ENCODE measurements at regions not wholly inside any gene's neighbourhood (a gene's known extent, or its start where the extent isn't known, plus 50 kb on each side); places are given as distances from the start of the nearest gene placed in this dataset.

DNA sequence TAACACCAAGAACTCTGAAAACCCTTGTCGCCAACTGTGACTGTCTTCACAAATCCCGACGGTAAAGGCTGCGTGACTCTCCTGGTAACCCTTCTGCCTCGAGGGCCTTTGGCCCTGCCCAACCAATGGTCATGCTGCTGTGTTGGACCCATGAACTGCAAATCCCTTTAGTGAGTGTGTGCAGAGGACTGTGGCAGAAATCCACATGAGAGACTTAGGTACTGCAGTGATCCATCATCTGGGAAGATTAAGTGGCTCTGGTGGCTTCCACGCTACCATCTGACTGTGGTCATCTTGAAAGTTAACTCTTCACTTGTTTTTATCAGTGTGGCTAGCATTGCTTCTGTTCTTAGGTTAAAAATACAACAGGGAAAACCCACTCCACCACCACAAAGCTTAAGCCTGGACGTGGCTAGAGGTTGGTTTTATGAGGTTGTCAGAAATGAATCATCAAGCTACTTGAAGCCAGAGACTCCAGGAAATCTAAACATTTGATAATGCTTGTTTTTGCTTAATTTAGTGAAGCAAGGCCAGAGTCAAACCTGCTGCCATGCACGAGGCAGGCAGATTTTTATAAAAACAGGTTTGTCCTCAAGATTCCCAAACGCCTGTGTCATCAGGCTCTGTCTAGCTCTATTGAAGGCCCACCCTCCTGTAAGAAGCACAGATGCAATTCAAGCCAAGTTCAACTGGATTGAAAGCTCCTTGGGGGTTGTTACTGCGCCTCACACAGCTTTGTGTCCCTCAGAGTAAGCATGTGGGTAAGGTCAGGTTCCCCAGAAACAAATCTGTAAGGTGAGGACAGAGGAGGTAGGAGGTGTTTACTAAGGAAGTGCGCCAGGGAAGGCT lies 52.7 kb upstream of the ERCC6L2 start:
- DNase-seq, result no peak

DNA sequence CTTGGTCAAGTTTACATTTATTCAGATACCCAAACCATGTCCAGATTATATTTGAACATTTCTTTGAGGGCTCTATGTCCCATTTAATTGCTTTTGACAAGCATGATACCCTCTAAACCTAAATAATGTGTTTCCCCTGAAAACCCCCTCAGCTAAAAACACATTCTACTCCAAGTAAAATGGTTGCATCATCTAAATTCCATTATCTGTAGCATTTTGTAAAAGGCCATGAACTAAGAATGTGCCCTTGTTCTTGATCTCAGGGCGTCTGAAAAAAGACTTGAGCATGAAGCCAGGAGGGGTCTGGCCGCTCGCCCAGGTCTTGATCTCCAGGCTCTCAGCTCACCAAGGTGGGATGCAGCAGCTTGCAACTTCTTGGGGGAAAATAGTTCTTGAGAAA lies 53.5 kb upstream of the ERCC6L2 start:
- DNase-seq, result no peak

DNA sequence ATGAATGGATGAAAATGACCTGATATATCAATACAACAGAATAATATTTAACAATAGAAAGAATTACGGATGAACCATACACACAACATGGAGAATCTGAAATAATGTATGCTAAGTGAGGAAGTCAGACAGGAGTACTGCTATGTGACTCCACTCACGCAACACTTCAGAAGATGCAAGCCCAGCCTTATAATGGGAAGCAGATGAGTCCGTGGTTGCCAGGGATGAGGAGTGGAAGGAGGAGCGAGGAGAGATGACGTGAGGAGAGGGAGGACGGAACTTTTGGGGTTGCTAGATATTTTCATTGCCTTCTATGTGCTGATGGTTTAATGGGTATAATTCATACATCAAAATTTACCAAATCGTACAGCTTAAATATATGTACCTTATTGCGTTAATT lies 55.4 kb upstream of the ERCC6L2 start:
- no peak for DNase-seq

DNA sequence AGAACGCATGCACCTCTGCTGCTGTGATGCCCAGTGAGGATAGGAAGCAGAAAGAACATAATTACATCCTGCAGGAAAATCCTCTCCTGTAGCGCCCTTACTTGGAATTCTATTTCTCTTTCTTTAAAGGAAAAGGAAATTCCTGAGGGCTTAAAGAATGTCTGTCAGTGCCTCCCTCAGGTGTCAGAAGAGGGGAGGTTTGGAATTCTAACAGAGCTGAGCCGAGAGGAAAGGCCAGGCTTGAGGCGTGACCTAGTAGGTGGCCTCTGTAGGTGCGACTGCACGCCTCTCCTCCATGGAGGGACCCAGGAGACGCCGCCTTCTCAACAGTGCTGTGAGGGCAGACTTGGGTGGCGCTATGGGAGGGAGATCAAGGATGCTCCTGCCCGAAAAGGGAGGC lies 55.9 kb upstream of the ERCC6L2 start:
- DNase-seq, result no peak

DNA sequence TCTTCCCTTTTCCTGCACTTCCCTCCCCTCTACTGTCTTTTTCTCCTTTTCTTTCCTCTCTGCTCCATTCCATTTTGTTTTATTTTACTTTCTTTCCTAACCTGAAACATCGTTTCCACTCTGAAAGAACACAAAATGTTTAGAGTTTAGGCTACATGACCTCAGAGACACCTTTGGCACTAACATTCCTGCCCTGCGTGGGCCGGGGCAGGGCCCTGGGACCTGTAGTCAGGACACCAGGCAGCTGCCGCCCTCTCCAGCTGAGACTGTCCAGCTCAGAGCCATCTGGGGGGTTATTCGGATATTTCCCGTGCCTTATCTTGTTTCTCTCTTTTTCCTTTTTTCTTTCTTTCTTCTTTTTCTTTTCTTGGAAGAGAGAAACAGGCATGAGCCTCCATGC lies 58.3 kb upstream of the ERCC6L2 start:
- no peak for DNase-seq

DNA sequence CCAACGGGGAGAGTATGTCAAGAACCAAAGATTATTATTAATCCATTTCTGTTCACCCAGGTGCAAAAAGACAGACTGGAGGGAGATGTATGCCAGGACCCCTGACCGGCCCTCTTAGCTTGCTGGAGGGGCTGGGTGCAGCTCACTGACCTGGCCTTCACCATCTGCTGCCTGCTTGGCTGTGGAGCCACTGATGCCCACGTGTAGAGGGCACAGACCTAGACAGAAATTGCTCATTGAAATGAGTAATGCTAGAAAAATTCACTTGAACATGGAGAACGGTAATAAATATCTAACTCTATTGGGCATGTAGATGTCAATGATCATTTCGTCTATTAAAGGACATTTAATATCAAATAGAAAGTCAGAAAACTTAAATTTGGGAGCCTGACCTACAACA lies 58.8 kb upstream of the ERCC6L2 start:
- no peak for DNase-seq

DNA sequence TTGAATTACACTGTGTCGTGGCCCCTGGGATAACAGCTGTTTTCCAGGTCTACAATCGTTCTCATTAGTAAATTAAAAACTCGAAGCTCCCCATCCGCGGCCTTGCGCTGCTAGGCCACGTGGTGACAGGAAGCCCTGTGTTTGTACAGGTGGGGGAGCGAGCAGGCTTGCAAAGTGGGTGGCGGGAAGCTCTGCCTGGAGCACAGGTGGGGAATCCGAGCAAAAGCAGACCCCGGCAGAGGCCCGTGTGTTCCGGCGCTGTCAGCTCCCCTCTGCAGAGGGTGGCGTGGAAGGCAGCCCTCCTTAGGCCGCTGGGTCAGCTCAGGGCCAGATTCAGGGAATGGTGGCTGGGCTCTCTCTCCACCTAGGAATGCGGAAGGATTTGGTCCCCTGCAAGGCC lies 59.5 kb upstream of the ERCC6L2 start:
- DNase-seq, result no peak

DNA sequence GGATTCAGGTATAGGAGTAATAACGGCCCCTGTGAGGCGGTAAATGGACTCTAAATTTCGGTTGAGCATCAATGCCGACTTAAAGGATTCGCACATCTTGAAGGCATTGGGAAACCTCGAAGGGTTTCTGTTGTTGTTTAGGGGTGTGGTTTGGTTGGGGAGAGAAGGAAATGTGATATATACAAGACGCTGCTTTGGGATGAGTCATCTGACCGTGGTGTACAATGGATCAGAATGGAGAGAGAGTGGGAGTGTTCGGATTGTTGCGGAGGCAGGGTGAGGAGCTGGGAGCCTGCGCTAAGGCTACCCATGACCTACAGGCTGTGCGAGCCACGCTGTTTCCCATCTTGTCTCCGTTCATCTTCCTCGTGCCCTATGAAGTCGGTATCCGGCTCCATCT lies 60.4 kb upstream of the ERCC6L2 start:
- DNase-seq, result no peak

DNA sequence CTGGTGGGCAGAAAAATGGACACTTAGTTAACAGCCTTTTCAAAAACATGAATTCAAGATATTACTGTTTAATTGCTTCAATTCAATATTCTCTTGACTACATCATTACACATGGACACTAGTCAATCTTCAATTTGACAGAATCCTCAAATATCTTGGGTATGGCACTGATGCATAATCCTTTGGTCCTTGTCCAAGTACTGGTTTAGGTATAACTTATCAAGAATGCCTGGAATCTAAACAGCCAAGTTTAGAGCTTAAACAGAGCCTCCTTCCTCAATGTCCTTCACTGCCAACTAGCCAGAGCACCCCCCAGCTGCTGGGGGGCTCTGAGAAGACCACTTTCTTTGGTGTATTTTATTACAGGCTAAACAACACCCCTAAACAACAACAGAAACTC lies 61.6 kb upstream of the ERCC6L2 start:
- no peak for DNase-seq

DNA sequence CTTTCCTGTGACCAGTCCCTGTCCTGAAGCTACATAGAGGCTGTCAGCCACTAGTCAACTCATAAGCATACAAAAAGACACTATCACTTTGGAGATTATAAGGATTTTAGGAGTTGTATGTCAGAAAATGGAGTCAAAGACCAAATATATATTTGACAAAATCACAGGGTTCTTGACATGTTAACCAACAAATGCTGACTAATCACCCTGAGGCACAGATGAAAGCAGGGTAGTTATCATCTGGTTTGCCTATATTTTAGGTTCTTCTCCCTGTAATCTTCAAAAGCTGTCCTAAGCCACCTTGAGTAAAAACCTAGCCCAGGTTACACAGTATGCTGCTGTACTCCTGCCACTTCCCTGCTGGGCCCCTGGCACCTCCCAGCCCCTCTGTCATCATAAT lies 64.7 kb upstream of the ERCC6L2 start:
- DNase-seq, result no peak

DNA sequence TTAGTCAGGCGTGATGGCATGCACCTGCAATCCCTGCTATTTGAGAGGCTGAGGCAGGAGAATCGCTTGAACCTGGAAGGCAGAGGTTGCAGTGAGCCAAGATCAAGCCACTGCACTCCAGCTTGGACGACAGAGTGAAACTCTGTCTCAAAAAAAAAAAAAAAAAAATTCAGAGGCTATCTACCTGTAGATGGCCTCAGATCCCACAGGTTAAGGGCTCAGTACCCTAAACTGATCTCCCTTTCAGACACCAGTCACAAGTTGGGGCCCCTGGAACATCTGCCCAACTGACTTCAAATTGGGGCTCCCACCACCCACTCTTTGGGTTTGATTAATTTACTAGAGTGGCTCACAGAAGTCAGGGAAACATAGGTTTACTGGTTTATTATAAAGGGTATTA lies 65.4 kb upstream of the ERCC6L2 start:
- no peak for DNase-seq

DNA sequence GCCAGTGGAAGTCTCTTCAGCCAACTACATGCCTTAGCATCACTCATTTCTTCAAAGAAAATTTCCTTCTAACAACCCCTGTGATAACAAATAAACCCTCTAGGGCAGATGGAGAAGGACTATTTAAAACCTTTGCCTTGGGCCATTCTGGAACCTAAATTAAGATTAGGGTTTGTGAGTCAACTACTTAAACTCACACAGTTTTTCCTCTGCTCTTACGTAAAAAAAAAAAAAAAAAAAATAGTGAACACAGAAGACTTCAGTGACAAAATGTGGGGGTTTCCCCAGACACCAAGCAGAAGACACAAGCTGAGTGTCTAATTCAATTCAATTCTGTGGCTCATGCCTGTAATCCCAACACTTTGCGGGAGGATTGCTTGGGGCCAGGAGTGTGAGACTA lies 65.8 kb upstream of the ERCC6L2 start:
- DNase-seq, result no peak

DNA sequence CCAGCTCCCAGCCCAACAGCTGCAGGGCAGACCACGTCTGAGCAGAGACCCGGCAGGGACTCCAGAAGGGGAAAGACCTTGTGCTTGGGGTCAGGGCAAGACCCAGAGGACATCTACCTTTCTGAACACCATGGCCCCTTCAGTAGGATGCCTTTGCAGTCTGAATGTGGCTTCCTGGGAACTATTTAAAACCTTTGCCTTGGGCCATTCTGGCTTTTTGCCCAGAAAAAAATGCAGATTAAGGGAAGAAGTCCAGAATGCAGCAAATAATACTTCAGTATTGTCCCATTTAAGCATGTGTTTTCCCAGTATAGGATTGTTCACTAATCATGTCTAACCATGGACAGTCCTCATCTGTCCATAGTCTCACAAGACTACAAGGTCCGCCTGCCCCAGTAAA lies 67.5 kb upstream of the ERCC6L2 start:
- no peak for DNase-seq

DNA sequence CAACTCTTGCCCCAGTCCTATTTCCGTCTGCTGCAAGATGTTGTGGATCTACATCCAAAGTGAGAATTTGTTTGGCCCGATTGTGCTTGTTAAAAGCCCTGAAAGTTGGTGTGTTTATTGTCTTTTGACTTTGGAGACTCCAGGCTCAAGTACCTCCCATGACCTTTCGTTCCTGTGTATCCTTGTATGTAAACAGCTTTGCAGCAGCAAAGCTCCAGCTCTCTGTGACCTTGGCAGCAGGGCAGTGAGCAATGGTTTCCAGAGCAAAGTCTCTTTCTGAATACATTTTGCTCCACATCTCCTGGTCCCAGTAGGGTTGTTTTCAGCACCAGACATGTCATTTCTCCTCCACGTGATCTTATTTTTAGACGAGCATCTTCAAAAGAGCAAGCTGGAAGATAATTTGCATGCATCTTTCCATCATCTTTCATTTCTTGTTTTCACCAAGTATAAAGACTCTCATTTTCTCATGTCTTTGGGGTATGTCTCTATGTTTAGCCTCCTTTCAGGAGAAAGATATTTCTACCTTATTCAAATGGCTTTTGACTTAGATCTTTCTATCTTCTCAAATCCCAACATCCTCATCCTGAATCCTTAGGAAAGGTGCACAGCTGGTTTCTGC lies 68.1 kb upstream of the ERCC6L2 start:
- DNase-seq, result no peak

DNA sequence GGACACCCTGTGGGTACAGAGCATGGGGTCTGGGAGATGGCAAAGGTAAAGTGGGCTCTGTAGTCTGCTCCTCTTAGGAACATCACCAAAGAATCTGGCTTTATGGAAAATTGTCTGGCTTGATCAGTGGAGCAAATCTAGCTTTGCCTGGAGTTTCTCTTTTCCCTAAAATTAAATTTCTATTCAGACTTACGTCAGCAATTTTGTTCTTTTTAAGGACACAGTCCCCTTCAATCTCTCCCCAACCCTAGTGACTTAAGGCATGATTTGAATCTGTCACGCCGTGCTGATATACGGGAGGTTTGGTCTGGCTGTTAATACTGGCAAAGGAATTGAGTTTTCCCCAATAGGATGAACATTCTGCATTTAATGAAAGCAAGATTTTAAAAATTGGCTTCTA lies 72.3 kb upstream of the ERCC6L2 start:
- no peak for DNase-seq

DNA sequence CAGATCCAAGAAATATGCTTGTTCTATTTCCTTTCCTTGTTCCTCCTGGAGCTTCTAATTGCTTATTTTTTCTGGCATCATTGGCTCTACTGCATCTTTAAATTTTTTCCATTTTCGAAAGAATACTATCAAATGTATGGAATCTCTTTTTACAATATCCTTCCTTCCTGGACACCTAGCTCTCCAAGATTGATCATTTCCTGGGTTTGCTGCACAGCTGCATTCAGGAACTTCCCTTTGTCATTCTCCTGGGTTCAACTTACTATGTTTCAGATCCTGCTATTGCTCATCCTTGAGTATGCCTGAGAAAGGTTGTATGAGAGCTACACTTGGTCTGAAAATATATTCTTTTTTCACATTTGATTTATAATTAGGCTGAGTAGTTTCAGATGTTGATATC lies 73.7 kb upstream of the ERCC6L2 start:
- no peak for DNase-seq

DNA sequence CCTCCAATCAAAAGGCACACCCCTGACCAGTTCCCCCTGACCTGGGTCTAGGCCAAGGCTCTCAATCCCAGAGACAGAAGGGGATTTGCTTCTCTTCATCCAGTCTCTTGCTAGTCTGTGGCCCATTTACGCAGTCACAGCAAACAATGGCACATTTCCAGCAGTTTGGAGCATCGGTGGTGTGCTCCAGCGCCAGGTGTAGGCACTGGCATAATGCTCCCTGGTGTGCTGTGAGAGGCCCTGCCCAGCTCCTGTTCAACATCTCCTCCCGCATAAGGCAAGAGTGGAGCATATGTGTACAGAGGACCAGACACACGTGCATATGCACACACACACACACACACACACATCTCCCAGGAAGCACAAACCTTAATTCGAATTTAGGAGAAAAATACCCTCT lies 79.5 kb upstream of the ERCC6L2 start:
- no peak for DNase-seq

DNA sequence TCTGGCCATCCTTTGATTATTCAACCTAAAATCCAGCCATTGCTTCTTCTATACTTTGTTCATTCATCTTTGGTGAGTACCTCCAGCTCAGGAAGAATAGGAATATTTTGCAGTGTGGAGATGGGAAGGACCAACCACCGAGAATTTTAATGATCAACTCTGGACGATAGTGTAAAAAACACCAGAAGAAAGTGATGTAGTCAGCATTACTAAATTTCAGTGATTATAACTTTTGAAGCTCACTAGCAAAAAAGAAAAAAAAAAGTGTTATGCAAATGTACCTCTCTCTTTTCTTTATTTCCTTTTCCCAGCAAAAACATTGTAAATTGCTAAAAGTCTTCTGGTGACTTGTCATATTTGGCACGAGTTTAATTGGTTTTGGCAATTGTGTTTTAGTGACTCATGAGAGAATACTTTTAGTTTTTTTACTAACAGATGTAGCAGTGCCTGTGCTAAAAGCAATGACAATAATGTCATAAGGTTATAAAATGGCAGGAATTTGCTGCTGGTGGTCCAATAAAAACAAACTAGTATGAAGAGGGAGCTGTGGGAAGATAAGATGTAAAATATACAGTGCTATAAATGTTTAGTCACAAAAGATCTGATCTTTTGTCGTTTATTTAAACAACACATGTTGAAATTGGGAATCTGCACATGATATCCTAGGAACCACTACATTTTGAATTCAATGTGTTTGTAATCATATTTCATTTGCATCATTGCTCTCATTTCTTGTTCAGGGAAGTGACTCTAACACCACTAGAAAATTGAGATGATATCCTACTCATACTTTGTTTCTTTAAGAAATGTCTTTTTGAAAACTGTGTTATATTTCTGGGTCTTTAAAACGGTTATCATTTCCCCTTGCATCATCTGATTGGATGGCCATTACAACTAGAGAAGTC lies 81.3 kb upstream of the ERCC6L2 start:
- DNase-seq, result no peak

DNA sequence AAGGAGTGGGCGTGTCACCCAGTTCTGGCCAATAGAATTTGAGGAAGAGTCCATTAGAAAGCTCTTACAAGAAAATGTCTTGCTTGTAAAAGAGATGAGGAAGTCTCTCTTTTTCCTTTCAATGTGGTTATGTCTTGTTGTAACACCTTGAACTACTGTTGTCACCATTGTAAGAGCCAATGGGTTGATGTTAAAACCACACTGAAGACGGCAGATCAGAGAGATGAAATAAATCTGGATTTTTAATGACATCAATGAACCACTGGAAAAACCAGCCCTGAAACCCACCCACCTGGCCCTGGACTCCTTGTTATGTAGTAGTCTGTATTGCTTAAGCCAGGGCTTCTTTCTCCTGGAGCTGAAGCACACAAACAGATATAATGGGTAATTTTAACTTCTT lies 83.8 kb upstream of the ERCC6L2 start:
- no peak for DNase-seq

DNA sequence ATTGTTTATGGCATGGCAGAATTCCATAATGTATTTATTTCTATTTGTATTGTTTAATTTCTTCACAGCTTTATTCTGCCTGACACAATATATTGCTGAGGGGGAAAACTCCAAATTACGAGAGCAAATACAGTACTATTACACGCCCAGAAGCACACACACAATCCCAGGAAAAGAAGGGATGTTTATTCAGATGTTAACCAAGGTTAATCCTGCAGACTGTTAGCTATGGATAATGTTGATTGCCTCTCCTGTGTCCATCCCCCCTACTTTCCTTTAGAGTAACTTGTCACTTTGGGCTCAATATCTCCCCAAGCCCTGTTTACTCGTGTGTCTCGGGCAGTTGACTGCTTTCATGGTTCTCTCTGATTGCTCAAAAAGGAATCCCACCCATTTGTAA lies 84.2 kb upstream of the ERCC6L2 start:
- no peak for DNase-seq

DNA sequence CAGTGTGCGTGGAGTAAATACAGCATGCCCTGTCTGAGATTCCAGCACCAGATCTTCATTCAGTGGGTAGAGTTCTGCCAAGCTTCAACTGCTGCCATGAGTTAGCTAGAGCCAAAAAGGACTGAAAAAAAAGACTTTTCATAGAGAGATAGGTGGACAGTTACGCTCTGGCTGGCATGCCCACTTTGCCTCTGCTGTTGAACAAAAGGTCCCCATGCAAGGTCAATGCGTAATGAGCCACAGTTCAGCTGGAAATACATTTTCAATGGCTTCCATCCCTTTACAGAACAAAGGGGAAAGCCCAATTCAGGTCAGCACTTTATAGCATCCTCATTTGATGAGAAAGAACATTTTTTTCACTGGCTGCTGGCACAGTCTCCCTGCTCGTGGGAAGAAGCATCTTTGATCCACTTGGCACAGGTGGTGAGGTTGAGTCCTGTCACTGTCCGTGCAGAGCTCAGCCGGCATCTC lies 86.9 kb upstream of the ERCC6L2 start:
- no peak for DNase-seq

DNA sequence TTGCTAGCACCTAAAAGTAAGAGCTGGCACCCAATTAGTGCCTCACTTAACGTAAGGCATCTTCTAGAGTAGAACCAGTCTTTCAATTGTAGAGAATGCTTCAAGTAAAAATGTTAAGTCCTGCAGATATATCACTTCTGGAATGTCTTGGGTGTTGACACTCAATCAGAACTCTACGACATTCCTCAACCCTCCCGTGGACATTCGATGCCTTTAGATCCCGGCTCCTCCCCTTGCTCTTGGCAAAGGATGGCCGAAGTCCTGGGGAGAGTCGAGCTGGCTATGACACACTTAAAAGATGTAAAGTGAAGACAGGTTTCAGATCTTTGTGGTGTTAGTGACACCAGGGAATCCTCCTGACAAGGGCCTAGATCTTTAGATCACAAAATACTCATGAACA lies 87.5 kb upstream of the ERCC6L2 start:
- no peak for DNase-seq

DNA sequence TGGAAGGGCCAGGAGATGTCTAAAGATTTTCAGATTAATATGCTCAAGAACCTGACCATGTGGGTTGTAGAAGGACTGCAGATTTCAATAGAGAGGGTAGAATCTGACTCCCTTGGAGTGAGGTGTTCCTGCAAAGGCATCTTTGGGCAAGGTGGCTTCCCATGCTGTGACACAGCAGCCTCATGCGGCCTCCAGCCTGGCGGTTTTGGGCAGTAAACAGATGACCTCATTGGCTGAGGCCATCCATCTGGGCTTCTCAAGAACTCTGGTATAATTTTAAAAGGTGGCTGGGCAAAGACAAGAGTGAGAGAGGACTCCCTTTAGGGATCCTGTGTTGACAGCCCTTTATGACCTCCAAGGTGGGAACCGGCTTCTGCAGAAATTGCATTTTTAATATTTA lies 90.3 kb upstream of the ERCC6L2 start:
- no peak for DNase-seq

DNA sequence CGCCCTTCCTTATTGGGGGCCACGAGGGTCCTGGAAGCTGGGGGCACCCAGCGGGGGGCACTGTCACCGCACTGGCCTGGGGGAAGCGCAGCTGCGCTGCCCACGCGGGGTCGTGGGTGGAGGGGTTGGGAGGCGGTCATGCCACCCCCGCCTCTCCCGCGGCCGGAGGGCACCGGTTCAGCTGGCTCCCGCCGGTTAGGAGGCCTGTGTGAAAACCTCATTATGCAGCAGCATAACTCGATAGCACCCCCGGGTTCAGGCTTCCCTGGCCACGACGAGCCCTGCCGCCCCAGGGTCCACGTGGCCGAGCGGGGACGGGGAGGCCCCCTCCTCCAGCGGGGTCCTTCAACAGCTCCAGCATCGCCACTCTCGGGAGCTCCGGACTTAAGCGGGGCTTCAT lies 91.2 kb upstream of the ERCC6L2 start:
- no peak for DNase-seq

Data from NCI-H1694 treated with DMSO at 0.1 percent for 48 hours (cell line).